ENCODE measurements at regions not wholly inside any gene's neighbourhood (a gene's known extent, or its start where the extent isn't known, plus 50 kb on each side); places are given as distances from the start of the nearest gene placed in this dataset.

DNA sequence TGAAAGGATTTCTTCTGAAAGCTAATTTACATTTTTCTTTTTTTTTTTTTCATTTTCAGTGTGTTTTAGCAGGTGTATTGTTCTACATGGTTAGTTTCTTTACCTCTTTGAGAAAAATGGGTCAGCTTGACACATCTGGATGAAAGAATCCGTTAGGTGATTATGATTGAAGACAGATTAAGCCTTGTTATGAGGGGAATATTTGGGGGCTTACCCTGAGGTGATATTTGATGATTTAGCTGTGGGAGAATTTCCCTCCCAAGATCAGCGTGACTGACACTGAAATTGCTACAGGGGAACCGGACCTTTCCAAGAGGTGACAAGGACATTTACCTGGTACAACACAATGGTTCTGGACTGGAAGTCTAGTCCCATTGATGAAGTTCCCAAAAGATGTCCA lies 147.5 kb downstream of the NFKBIZ start (continued):
- TF ChIP-seq, protein P1, sequence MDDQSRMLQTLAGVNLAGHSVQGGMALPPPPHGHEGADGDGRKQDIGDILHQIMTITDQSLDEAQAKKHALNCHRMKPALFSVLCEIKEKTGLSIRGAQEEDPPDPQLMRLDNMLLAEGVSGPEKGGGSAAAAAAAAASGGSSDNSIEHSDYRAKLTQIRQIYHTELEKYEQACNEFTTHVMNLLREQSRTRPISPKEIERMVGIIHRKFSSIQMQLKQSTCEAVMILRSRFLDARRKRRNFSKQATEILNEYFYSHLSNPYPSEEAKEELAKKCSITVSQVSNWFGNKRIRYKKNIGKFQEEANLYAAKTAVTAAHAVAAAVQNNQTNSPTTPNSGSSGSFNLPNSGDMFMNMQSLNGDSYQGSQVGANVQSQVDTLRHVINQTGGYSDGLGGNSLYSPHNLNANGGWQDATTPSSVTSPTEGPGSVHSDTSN (IDR thresholded peaks at IDR 0.05; ENCODE audit: insufficient replicate concordance, low read depth, low read length), result peak; percentile 47
- no peak for TF ChIP-seq SREBF1 (IDR thresholded peaks at IDR 0.05; ENCODE audit: low read length)
- TF ChIP-seq YY1 (IDR thresholded peaks at IDR 0.05; ENCODE audit: low read depth, low read length), result no peak
- no peak for TF ChIP-seq MTA3 (IDR thresholded peaks at IDR 0.05; ENCODE audit: borderline replicate concordance, low read length)
- no peak for TF ChIP-seq GABPA (IDR thresholded peaks at IDR 0.05; ENCODE audit: low read depth)
- no peak; the same call in 1 of the 2 replicates for TF ChIP-seq STAT3 (IDR thresholded peaks at IDR 0.05; ENCODE audit: low read depth, low read length)
- no peak for TF ChIP-seq CREM (IDR thresholded peaks at IDR 0.05; ENCODE audit: low read depth)
- TF ChIP-seq, protein P2, sequence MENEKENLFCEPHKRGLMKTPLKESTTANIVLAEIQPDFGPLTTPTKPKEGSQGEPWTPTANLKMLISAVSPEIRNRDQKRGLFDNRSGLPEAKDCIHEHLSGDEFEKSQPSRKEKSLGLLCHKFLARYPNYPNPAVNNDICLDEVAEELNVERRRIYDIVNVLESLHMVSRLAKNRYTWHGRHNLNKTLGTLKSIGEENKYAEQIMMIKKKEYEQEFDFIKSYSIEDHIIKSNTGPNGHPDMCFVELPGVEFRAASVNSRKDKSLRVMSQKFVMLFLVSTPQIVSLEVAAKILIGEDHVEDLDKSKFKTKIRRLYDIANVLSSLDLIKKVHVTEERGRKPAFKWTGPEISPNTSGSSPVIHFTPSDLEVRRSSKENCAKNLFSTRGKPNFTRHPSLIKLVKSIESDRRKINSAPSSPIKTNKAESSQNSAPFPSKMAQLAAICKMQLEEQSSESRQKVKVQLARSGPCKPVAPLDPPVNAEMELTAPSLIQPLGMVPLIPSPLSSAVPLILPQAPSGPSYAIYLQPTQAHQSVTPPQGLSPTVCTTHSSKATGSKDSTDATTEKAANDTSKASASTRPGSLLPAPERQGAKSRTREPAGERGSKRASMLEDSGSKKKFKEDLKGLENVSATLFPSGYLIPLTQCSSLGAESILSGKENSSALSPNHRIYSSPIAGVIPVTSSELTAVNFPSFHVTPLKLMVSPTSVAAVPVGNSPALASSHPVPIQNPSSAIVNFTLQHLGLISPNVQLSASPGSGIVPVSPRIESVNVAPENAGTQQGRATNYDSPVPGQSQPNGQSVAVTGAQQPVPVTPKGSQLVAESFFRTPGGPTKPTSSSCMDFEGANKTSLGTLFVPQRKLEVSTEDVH (IDR thresholded peaks at IDR 0.05; ENCODE audit: low read depth, partially characterized antibody), result no peak
- TF ChIP-seq FOXK2 (IDR thresholded peaks at IDR 0.05), result no peak
- TF ChIP-seq, protein P3, sequence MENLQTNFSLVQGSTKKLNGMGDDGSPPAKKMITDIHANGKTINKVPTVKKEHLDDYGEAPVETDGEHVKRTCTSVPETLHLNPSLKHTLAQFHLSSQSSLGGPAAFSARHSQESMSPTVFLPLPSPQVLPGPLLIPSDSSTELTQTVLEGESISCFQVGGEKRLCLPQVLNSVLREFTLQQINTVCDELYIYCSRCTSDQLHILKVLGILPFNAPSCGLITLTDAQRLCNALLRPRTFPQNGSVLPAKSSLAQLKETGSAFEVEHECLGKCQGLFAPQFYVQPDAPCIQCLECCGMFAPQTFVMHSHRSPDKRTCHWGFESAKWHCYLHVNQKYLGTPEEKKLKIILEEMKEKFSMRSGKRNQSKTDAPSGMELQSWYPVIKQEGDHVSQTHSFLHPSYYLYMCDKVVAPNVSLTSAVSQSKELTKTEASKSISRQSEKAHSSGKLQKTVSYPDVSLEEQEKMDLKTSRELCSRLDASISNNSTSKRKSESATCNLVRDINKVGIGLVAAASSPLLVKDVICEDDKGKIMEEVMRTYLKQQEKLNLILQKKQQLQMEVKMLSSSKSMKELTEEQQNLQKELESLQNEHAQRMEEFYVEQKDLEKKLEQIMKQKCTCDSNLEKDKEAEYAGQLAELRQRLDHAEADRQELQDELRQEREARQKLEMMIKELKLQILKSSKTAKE (IDR thresholded peaks at IDR 0.05; ENCODE audit: low read depth, poor library complexity, severe bottlenecking), result no peak
- TF ChIP-seq SP1 (IDR thresholded peaks at IDR 0.05; ENCODE audit: low read depth, low read length), result no peak
- peak; percentile 67; the same call in 1 of the 2 replicates for TF ChIP-seq ZNF384 (IDR thresholded peaks at IDR 0.05; ENCODE audit: borderline replicate concordance, low read depth, low read length)
- peak; percentile 78; the same call in 1 of the 2 replicates for TF ChIP-seq NFIC (IDR thresholded peaks at IDR 0.05; ENCODE audit: low read depth, low read length)
- TF ChIP-seq TCF7 (IDR thresholded peaks at IDR 0.05; ENCODE audit: borderline replicate concordance), result 0 out of 2 replicates have a peak, but pooled peaks have one; percentile 29
- no peak for TF ChIP-seq SREBF2 (IDR thresholded peaks at IDR 0.05; ENCODE audit: low read length)
- TF ChIP-seq ZNF274 (IDR thresholded peaks at IDR 0.05; ENCODE audit: insufficient read depth, insufficient read length), result no peak
- TF ChIP-seq EGR1 (IDR thresholded peaks at IDR 0.05; ENCODE audit: borderline replicate concordance in 1 of 2, low read depth in 2 of 2, low read length in 2 of 2), result no peak
- TF ChIP-seq, protein P4, sequence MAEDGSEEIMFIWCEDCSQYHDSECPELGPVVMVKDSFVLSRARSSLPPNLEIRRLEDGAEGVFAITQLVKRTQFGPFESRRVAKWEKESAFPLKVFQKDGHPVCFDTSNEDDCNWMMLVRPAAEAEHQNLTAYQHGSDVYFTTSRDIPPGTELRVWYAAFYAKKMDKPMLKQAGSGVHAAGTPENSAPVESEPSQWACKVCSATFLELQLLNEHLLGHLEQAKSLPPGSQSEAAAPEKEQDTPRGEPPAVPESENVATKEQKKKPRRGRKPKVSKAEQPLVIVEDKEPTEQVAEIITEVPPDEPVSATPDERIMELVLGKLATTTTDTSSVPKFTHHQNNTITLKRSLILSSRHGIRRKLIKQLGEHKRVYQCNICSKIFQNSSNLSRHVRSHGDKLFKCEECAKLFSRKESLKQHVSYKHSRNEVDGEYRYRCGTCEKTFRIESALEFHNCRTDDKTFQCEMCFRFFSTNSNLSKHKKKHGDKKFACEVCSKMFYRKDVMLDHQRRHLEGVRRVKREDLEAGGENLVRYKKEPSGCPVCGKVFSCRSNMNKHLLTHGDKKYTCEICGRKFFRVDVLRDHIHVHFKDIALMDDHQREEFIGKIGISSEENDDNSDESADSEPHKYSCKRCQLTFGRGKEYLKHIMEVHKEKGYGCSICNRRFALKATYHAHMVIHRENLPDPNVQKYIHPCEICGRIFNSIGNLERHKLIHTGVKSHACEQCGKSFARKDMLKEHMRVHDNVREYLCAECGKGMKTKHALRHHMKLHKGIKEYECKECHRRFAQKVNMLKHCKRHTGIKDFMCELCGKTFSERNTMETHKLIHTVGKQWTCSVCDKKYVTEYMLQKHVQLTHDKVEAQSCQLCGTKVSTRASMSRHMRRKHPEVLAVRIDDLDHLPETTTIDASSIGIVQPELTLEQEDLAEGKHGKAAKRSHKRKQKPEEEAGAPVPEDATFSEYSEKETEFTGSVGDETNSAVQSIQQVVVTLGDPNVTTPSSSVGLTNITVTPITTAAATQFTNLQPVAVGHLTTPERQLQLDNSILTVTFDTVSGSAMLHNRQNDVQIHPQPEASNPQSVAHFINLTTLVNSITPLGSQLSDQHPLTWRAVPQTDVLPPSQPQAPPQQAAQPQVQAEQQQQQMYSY (CRISPR knock-in tag; IDR thresholded peaks at IDR 0.05), result no peak
- TF ChIP-seq NBN (IDR thresholded peaks at IDR 0.05), result no peak
- TF ChIP-seq ESRRA (IDR thresholded peaks at IDR 0.05; ENCODE audit: low read length), result no peak
- TF ChIP-seq BHLHE40 (IDR thresholded peaks at IDR 0.05; ENCODE audit: borderline replicate concordance in 1 of 2, low read depth in 2 of 2, low read length in 1 of 2), result 0 out of 4 replicates have a peak, but pooled peaks of 1 of the 2 experiments have one; percentile 34
